Tibial nerve (tissue), 3 donors: ENCODE measurements at regions not wholly inside any gene's neighbourhood (a gene's known extent, or its start where the extent isn't known, plus 50 kb on each side); places are given as distances from the start of the nearest gene placed in this dataset.

Experiments
- CTCF ChIP-seq, 5 experiments: fragments of 200-600 bp in 3 of 5; fragments of 450-650 bp in 2 of 5; sonication (generic) in 3 of 5; IDR thresholded peaks; one replicate each; pipeline ENCODE4 v1.5.1; 2016 to 2019; ENCODE audit warnings: antibody characterized with exemption in 5 of 5, mild to moderate bottlenecking in 3 of 5, moderate library complexity in 2 of 5
- POLR2A ChIP-seq, 2 donors: fragments of 450-650 bp; IDR thresholded peaks; one replicate each; pipeline ENCODE4 v1.6.1; 2017; ENCODE audit warnings: antibody characterized with exemption in 2 of 2, mild to moderate bottlenecking in 2 of 2, moderate library complexity in 2 of 2

GRCh38 chr7:11988186-11988585, 156.2 kb upstream of the THSD7A start:
- TF ChIP-seq CTCF (IDR thresholded peaks at IDR 0.05) (no peak), POLR2A (IDR thresholded peaks at IDR 0.05) (no peak)
